H7 (cell line): ENCODE measurements at regions not wholly inside any gene's neighbourhood (a gene's known extent, or its start where the extent isn't known, plus 50 kb on each side); places are given as distances from the start of the nearest gene placed in this dataset.

Source experiments
- DNase-seq: peaks from one replicate; pipeline ENCODE4 v3.0.0; 2012
- H3K27me3 ChIP-seq: 2 replicates; pipeline ENCODE4 v1.6.0; 2011; ENCODE audit warnings: mild to moderate bottlenecking, low read length; ENCODE audit not compliant: control insufficient read depth, insufficient read depth
- H3K36me3 ChIP-seq: replicated peaks from 2 replicates; pipeline ENCODE4 v1.5.1; 2011; ENCODE audit warnings: low read length; ENCODE audit not compliant: control insufficient read depth, insufficient read depth
- H3K4me3 ChIP-seq: 2 replicates; pipeline ENCODE4 v1.5.1; 2011; ENCODE audit warnings: low read depth, mild to moderate bottlenecking, control low read depth, low read length, moderate library complexity; ENCODE audit not compliant: insufficient read depth

DNA sequence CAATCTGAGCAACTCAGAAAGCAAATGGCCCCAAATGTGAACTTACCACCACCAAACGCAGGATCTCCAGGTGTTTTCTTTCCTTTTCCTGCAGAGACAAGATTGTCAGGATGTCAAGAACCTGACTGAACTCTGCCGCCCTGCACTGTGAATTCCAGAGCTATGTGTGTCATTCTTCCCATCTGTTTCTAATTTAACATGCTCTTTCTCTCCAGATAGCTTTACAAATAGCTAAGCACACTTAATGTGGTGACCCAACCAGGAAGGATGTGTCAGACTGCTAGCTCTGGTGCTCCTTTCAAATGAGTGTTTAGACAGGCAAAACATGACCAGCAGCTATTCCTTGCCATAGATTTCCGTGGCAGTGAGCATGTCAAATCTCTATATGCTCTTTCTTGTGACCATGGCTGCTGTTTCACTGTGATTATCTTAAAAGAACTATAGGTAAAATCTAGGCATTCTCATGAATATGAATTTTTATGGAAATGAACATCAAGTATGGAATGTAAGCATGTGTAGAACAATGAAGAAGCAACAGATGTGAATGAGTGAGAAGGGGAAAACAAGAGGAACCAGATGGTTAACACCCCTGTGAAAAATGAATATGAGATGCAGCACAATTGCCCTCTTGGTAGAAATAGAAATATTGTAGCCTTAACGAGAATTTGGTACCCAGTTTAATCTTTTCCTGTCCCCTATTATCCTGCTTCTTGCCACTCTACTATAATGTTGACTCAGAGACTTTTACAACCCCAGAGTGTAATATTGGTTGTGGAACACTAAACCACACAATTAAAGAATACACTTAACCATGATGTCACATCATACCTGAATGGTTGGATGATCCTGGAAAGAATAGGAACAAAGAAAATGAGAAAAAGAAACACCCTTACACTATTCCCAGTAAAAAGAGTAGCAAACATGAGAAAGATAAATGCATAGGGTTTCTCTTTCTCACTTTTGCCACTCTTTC lies 247.8 kb upstream of the DKK2 start:
- DNase-seq, result no peak
- Histone ChIP-seq H3K27me3 (no peaks in the 10 kb centered on the region), H3K4me3 (no peak overlapping the region), H3K36me3 (no peaks in the 10 kb centered on the region)

DNA sequence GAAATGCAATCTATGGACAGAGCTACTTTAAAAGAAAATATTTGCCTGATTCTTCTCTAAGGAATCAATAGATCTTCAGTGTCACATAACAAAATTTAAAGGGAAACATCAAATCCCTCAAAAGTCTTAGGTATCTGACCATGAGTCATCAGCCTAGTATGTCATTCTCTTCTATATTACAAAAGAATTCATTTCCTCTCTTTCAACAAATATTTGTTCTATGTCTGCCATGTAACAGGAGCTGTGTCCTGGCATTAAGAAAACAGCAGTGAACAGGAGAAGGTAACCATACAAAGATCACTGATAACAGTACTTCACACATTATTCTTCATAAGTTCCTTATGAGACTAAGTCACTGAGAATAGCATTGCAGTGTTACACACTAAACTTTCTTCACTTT lies 243.6 kb upstream of the DKK2 start:
- no peak for DNase-seq
- no peaks in the 10 kb centered on the region for H3K27me3 ChIP-seq
- H3K36me3 ChIP-seq, result no peaks in the 10 kb centered on the region
- H3K4me3 ChIP-seq, result no peak overlapping the region

GRCh38 chr4:107278791-107279483 lies 242.8 kb upstream of the DKK2 start:
- Histone ChIP-seq H3K36me3 (no peaks in the 10 kb centered on the region), H3K27me3 (no peaks in the 10 kb centered on the region), H3K4me3 (no peak overlapping the region)
- no peak for DNase-seq

DNA sequence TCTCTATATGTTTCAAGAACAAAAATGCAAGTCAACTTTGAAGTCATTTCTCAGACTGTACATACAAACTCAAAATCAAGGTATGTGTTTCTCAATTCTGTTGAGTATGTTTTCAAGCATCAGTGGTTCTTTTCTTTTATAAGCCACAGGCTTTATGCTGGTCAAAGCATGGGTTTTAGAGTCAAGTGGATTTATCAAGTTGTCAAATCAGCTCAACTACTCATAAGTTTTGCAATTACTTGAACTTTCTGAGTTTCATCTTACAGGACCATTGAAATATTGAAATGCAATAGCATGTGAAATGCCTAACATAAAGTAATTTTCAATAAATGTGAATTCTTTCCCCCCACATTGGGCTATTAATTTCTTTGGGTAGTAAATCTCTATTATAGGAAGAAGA lies 239.9 kb upstream of the DKK2 start:
- no peak for DNase-seq
- Histone ChIP-seq H3K4me3 (no peak overlapping the region), H3K36me3 (no peaks in the 10 kb centered on the region), H3K27me3 (no peaks in the 10 kb centered on the region)

DNA sequence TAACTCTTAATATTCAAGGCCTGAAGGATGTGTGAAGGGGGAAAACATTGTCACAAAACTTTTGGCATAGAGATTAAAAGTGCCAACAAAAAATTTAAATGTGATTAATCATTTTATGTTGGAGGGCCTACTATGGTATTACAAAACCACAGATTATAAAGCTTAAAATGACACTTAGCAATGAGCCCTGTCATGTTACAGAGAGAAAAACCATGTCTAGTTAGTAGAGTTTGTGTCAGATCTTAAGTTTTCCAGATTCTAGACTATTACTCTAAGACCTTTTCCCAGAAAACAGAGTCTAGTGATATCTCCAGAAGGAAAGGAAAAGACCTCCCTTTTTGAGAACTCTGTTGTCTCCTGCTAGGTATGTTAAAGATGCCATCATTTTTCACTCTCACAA lies 239.1 kb upstream of the DKK2 start:
- Histone ChIP-seq H3K27me3 (no peaks in the 10 kb centered on the region), H3K4me3 (no peak overlapping the region), H3K36me3 (no peaks in the 10 kb centered on the region)
- DNase-seq, result no peak

- H3K4me3 ChIP-seq, result no peak overlapping the region
- H3K36me3 ChIP-seq, result no peaks in the 10 kb centered on the region
- no peak for DNase-seq
- H3K27me3 ChIP-seq, result no peaks in the 10 kb centered on the region
Observed at GRCh38 chr4:107270614-107271013, 234.5 kb upstream of the DKK2 start.

GRCh38 chr4:107269175-107269574 lies 233.1 kb upstream of the DKK2 start:
- H3K27me3 ChIP-seq, result no peaks in the 10 kb centered on the region

DNA sequence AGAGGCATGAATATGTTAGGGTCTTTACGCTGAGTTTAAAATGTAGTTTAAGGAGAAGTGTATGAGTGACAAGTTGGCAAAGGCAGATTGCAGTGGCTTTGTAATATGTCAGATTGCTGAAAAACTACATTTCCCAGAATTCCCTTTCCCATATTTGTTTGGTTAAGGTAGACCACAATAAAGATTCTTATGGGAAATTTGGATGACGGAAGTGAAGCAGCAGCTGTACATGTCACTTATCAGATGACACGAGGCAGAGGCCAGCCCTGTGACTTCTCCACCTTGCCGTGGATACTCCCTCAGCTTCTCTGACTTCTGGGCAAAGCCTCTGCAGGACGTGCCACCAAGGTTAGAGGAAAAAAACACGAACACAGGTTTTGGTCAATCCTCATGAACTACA lies 229.7 kb upstream of the DKK2 start:
- H3K36me3 ChIP-seq, result no peaks in the 10 kb centered on the region
- no peak overlapping the region for H3K4me3 ChIP-seq
- DNase-seq, result no peak
- H3K27me3 ChIP-seq, result no peaks in the 10 kb centered on the region

More at GRCh38 chr4:107269175-107269574, 233.1 kb upstream of the DKK2 start:
- no peaks in the 10 kb centered on the region for H3K36me3 ChIP-seq
- no peak overlapping the region for H3K4me3 ChIP-seq
- no peak for DNase-seq

GRCh38 chr4:107261241-107261874 lies 225.2 kb upstream of the DKK2 start:
- DNase-seq, result no peak
- H3K4me3 ChIP-seq, result no peak overlapping the region
- H3K27me3 ChIP-seq, result no peaks in the 10 kb centered on the region

DNA sequence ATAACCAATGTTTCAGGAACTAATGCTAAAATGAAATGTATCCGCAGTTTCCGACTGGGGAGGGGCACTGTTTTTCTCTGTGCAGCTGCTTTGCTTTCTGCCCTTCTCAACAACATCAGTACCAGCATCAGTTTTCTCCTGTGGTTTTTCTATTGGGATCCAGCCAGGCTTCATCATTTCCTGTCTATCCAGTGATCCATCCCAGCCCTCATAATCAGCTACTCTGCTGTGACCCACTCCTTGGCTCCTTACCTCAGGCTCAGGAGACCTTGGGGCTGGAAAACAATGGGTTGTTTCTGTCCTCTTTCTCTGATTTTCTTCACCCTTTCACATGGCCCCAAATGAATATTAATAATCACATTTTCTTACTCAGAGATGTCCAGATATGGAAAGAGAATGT lies 222.2 kb upstream of the DKK2 start:
- no peak overlapping the region for H3K4me3 ChIP-seq
- DNase-seq, result no peak
- H3K36me3 ChIP-seq, result no peaks in the 10 kb centered on the region
- H3K27me3 ChIP-seq, result no peaks in the 10 kb centered on the region

More at GRCh38 chr4:107261241-107261874, 225.2 kb upstream of the DKK2 start:
- H3K36me3 ChIP-seq, result no peaks in the 10 kb centered on the region

GRCh38 chr4:107255596-107255995 lies 219.5 kb upstream of the DKK2 start:
- H3K36me3 ChIP-seq, result no peaks in the 10 kb centered on the region
- DNase-seq, result no peak

DNA sequence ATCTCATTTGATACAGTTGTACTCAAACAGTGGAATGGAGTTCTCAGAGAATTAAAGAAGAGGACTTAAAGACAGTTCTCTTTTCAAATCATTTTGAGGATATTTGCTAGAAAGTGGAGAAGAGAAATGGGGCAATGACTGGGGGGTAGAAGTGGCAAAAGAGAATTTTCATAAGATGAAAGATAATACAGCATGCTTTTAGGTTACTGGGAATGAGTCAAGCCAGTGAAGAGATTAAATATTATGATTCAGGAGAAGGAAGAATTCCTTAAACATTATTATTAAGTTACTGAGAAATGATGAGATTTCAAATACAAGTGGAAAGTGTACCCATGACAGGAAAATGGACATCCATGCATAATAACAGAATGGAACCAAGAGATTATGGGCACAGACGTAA lies 219.0 kb upstream of the DKK2 start:
- H3K4me3 ChIP-seq, result no peak overlapping the region
- H3K27me3 ChIP-seq, result no peaks in the 10 kb centered on the region
- no peaks in the 10 kb centered on the region for H3K36me3 ChIP-seq
- no peak for DNase-seq

More at GRCh38 chr4:107255596-107255995, 219.5 kb upstream of the DKK2 start:
- no peaks in the 10 kb centered on the region for H3K27me3 ChIP-seq
- no peak overlapping the region for H3K4me3 ChIP-seq

DNA sequence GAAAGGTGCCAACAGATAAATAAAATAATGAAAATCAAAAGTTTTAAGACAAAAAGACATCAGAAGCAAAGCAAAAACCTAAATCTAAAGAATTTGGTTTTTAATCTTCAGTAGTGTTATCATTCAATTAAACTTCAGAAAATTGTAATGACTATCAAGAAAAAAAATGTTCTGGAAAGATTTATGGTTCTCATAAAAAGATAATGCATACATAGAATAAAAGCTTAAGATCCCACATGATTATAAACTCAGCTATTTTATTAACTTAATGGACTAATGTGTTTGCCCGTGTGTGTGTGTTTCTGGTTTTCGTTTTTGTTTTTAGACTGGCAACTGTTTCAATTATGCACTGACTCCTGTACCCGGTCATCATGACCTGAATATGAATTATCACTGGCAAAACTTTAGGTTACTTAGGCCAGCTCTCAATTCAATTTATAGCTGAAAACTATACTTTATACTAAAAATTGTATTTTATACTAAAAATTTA lies 217.5 kb upstream of the DKK2 start:
- no peak overlapping the region for H3K4me3 ChIP-seq

GRCh38 chr4:107253090-107253489 lies 217.0 kb upstream of the DKK2 start:
- Histone ChIP-seq H3K36me3 (no peaks in the 10 kb centered on the region), H3K27me3 (no peaks in the 10 kb centered on the region), H3K4me3 (no peak overlapping the region)
- no peak for DNase-seq

More for the DNA sequence above, 217.5 kb upstream of the DKK2 start:
- no peak for DNase-seq
- H3K27me3 ChIP-seq, result no peaks in the 10 kb centered on the region
- H3K36me3 ChIP-seq, result no peaks in the 10 kb centered on the region
